ENCODE measurements at regions not wholly inside any gene's neighbourhood (a gene's known extent, or its start where the extent isn't known, plus 50 kb on each side); places are given as distances from the start of the nearest gene placed in this dataset.

- H3K79me2 ChIP-seq = no peaks in the 10 kb centered on the region
- no peak overlapping the region for H3K4me2 ChIP-seq (ENCODE audit: low read length)
- H3K27ac ChIP-seq = no peak overlapping the region
- H3K4me1 ChIP-seq = no peaks in the 10 kb centered on the region
- no peaks in the 10 kb centered on the region for H3K9me3 ChIP-seq (ENCODE audit: control insufficient read depth, low read length)
- H3K4me3 ChIP-seq (ENCODE audit: low read depth, low read length) = no peak overlapping the region
- no peak overlapping the region for H2AFZ ChIP-seq
- H3K27me3 ChIP-seq (ENCODE audit: control insufficient read depth, insufficient read depth, low read length) = no peaks in the 10 kb centered on the region
- no peak for TF ChIP-seq CTCF (IDR thresholded peaks at IDR 0.05)
- no peaks in the 10 kb centered on the region for H3K36me3 ChIP-seq (ENCODE audit: control insufficient read depth, insufficient read depth, low read length)
- no peak overlapping the region for H3K9ac ChIP-seq
Observed at GRCh38 chr2:19036091-19036490, 322.3 kb downstream of the OSR1 start.

- Histone ChIP-seq H2AFZ (no peak overlapping the region), H3K4me2 (ENCODE audit: low read length) (no peak overlapping the region), H3K36me3 (ENCODE audit: control insufficient read depth, insufficient read depth, low read length) (no peaks in the 10 kb centered on the region), H3K9ac (no peak overlapping the region), H3K27ac (no peak overlapping the region), H3K79me2 (no peaks in the 10 kb centered on the region), H3K27me3 (ENCODE audit: control insufficient read depth, insufficient read depth, low read length) (no peaks in the 10 kb centered on the region), H3K4me3 (ENCODE audit: low read depth, low read length) (no peak overlapping the region), H3K4me1 (no peaks in the 10 kb centered on the region), H3K9me3 (ENCODE audit: control insufficient read depth, low read length) (no peaks in the 10 kb centered on the region)
- no peak for TF ChIP-seq CTCF (IDR thresholded peaks at IDR 0.05)
Observed at GRCh38 chr2:19035238-19035637, 323.2 kb downstream of the OSR1 start.

GRCh38 chr2:19033240-19033639 lies 325.2 kb downstream of the OSR1 start:
- H3K27ac ChIP-seq = no peak overlapping the region

GRCh38 chr2:19031642-19032041 lies 326.8 kb downstream of the OSR1 start:
- Histone ChIP-seq H3K27ac (no peak overlapping the region), H3K9me3 (ENCODE audit: control insufficient read depth, low read length) (no peaks in the 10 kb centered on the region), H3K79me2 (no peaks in the 10 kb centered on the region), H2AFZ (no peak overlapping the region), H3K27me3 (ENCODE audit: control insufficient read depth, insufficient read depth, low read length) (no peaks in the 10 kb centered on the region), H3K4me3 (ENCODE audit: low read depth, low read length) (no peak overlapping the region), H3K4me2 (ENCODE audit: low read length) (no peak overlapping the region), H3K9ac (no peak overlapping the region), H3K36me3 (ENCODE audit: control insufficient read depth, insufficient read depth, low read length) (no peaks in the 10 kb centered on the region), H3K4me1 (no peaks in the 10 kb centered on the region)
- TF ChIP-seq CTCF (IDR thresholded peaks at IDR 0.05) = no peak

More at GRCh38 chr2:19033240-19033639, 325.2 kb downstream of the OSR1 start:
- Histone ChIP-seq H3K27me3 (ENCODE audit: control insufficient read depth, insufficient read depth, low read length) (no peaks in the 10 kb centered on the region), H3K9me3 (ENCODE audit: control insufficient read depth, low read length) (no peaks in the 10 kb centered on the region), H2AFZ (no peak overlapping the region), H3K4me1 (no peaks in the 10 kb centered on the region), H3K79me2 (no peaks in the 10 kb centered on the region), H3K36me3 (ENCODE audit: control insufficient read depth, insufficient read depth, low read length) (no peaks in the 10 kb centered on the region), H3K9ac (no peak overlapping the region), H3K4me3 (ENCODE audit: low read depth, low read length) (no peak overlapping the region), H3K4me2 (ENCODE audit: low read length) (no peak overlapping the region)
- no peak for TF ChIP-seq CTCF (IDR thresholded peaks at IDR 0.05)

GRCh38 chr2:19029655-19030054 lies 328.8 kb downstream of the OSR1 start:
- no peaks in the 10 kb centered on the region for H3K9me3 ChIP-seq (ENCODE audit: control insufficient read depth, low read length)
- H3K9ac ChIP-seq = no peak overlapping the region
- no peak overlapping the region for H3K4me3 ChIP-seq (ENCODE audit: low read depth, low read length)
- H2AFZ ChIP-seq = no peak overlapping the region
- H3K4me1 ChIP-seq = no peaks in the 10 kb centered on the region
- no peak for TF ChIP-seq CTCF (IDR thresholded peaks at IDR 0.05)
- H3K79me2 ChIP-seq = no peaks in the 10 kb centered on the region
- H3K27me3 ChIP-seq (ENCODE audit: control insufficient read depth, insufficient read depth, low read length) = no peaks in the 10 kb centered on the region
- no peak overlapping the region for H3K4me2 ChIP-seq (ENCODE audit: low read length)
- no peak overlapping the region for H3K27ac ChIP-seq
- no peaks in the 10 kb centered on the region for H3K36me3 ChIP-seq (ENCODE audit: control insufficient read depth, insufficient read depth, low read length)

Measured in parathyroid adenoma (tissue), 2 donors.